ENCODE measurements at regions not wholly inside any gene's neighbourhood (a gene's known extent, or its start where the extent isn't known, plus 50 kb on each side); places are given as distances from the start of the nearest gene placed in this dataset.

DNA sequence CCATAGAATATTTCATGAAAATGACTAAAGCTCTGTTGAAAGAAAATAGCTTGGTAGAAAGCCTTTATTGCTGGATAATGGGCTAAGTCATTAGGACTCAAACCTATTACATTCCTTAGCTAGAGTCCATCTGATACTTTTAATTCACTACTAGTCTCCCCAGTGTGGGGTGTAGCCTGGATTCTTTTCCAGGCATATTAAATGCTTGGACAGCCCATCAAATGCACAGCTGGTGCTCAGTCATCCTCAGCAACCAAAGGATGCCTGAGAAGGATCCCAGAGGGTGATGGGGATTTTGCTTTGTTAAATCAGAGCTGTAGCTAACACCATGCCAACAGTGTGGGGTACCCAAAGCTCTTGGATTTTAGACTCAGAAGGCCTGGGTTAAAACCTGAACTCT, 153.5 kb downstream of the DLEU7 start:
- no peak for TF ChIP-seq NFE2L2 (IDR thresholded peaks at IDR 0.05; ENCODE audit: low read depth, low read length)
- TF ChIP-seq, protein P1, sequence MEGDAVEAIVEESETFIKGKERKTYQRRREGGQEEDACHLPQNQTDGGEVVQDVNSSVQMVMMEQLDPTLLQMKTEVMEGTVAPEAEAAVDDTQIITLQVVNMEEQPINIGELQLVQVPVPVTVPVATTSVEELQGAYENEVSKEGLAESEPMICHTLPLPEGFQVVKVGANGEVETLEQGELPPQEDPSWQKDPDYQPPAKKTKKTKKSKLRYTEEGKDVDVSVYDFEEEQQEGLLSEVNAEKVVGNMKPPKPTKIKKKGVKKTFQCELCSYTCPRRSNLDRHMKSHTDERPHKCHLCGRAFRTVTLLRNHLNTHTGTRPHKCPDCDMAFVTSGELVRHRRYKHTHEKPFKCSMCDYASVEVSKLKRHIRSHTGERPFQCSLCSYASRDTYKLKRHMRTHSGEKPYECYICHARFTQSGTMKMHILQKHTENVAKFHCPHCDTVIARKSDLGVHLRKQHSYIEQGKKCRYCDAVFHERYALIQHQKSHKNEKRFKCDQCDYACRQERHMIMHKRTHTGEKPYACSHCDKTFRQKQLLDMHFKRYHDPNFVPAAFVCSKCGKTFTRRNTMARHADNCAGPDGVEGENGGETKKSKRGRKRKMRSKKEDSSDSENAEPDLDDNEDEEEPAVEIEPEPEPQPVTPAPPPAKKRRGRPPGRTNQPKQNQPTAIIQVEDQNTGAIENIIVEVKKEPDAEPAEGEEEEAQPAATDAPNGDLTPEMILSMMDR (conservative IDR thresholded peaks at IDR 0.05; ENCODE audit: low read depth, low read length): no peak
- TF ChIP-seq POLR2A (IDR thresholded peaks at IDR 0.05; ENCODE audit: low read depth, low read length): no peak
- TF ChIP-seq RFX5 (IDR thresholded peaks at IDR 0.05; ENCODE audit: low read depth, low read length): no peak
- no peak for TF ChIP-seq ELK1 (IDR thresholded peaks at IDR 0.05; ENCODE audit: borderline replicate concordance, low read depth, low read length)
- TF ChIP-seq RAD21 (IDR thresholded peaks at IDR 0.05; ENCODE audit: low read length): no peak
- no peak for TF ChIP-seq USF2 (IDR thresholded peaks at IDR 0.05; ENCODE audit: low read depth, low read length)
- TF ChIP-seq FOS (IDR thresholded peaks at IDR 0.05; ENCODE audit: low read depth, low read length): no peak
- TF ChIP-seq MAZ (IDR thresholded peaks at IDR 0.05; ENCODE audit: borderline replicate concordance, low read depth, low read length): no peak
